ENCODE measurements at regions not wholly inside any gene's neighbourhood (a gene's known extent, or its start where the extent isn't known, plus 50 kb on each side); places are given as distances from the start of the nearest gene placed in this dataset.

DNA sequence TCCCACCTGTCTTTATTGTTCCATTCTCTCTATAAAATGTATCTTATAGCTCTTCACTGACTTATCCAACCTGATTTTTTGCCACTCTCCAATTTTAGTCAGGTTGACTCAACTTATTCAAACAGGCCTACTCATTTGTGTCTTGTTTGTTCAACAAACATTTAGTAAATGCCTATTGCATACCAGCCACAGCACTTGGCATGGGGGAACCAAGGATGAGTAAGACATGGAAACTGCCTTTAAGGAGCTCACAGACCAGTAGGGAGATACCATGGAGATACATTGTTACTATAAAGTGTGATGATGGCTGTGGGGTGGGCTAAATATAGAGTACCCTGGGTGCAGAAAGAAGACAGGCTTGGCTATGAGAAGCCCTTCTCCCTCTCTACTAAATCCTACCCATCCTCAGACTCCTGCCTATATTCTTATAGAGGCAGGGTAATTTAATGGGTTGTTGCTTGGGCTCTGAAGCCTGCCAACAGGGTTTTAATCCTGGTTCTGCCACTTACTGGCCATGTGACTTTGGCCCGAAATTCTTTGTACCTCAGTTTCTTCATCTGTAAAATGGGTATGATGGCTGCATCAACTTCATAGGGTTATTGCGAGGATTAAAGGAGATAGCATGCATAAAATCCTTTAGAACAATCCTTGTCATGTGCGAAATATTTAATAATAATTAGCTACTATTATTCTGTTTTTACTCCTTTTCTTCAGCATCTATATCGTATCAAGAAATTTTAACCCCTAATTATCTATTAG lies 348.5 kb upstream of the UMPS start:
- DNase-seq: no peak

DNA sequence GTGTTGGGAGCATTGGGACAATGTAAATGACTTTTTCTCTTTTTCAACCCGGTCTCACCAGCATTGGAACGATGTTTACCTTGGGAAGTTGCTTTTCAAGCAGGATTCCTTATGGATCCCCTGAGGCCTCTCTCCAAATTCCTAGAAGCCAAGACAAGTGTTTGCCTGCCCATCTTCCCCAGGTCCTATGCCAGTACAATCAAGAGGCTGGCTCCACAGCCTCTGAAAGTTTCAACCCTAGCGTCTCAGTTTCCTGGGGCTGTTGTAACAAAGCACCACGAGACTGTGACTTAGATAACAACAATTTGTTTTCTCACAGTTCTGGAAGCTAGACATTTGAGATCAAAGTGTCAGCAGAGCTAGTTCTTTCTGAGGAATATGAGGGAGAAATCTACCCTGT lies 347.2 kb upstream of the UMPS start:
- DNase-seq: no peak

- no peak for DNase-seq
Measured at GRCh38 chr3:124383846-124384466, 346.3 kb upstream of the UMPS start.

GRCh38 chr3:124384527-124384926 lies 345.7 kb upstream of the UMPS start:
- no peak for DNase-seq

DNA sequence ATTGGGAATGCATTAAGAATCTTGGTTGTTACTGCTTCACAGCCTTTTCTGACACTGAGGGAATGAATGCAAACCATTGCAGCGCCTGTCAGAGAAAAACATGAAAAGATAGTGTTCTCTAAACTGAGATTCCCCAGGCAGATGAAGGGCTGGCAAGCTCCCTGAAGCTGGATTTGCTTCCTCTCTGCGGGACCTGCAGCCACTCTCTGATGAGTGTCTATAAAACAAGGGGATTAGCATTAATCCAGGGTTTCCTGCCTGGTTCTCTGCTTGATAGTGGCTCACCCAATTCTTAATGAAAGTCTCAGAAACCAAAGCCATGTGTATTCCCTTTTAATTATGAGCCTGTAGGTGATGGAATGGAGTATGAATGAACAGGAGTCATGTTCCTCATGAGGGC lies 344.3 kb upstream of the UMPS start:
- no peak for DNase-seq

- DNase-seq: no peak
Measured at GRCh38 chr3:124386996-124387595, 343.2 kb upstream of the UMPS start.

DNA sequence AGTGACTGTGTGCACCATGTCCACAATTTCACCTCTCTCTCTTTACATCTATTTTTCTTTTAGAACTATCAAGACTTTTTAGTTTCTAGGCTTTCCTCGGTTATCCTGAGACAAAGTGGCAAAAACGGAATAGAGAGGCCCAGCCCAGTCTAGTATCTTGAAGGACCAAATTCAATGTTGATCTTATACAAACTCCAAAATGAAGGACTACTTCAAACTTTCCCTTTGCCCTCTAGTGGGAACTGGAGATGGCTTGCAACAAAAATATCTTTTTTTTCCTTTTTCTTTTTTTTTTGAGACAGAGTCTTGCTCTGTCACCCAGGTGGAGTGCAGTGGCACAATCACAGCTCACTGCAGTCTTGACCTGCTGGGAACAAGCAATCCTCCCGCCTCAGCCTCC lies 338.5 kb upstream of the UMPS start:
- no peak for DNase-seq

DNA sequence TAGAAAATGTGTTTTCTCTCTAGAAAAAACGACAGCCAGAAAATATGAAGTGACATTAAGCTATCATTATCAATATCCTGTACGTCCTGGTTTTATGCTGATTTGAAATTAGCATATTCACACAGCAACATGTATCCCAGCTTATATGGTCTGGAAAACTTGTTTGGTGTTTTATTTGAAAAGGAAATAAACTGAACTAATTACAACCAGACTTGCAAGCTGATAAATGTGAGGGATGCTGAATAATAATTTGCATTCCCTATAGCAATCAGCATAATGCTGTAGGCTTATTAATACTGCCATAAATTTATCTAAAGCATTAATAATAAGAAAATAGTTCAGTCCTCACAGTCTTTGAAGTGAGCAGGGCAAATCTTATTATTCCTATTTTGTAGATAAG lies 336.9 kb upstream of the UMPS start:
- no peak for DNase-seq

- DNase-seq: no peak
Measured at GRCh38 chr3:124395162-124395561, 335.1 kb upstream of the UMPS start.

- DNase-seq: no peak
Measured at GRCh38 chr3:124395584-124396338, 334.5 kb upstream of the UMPS start.

DNA sequence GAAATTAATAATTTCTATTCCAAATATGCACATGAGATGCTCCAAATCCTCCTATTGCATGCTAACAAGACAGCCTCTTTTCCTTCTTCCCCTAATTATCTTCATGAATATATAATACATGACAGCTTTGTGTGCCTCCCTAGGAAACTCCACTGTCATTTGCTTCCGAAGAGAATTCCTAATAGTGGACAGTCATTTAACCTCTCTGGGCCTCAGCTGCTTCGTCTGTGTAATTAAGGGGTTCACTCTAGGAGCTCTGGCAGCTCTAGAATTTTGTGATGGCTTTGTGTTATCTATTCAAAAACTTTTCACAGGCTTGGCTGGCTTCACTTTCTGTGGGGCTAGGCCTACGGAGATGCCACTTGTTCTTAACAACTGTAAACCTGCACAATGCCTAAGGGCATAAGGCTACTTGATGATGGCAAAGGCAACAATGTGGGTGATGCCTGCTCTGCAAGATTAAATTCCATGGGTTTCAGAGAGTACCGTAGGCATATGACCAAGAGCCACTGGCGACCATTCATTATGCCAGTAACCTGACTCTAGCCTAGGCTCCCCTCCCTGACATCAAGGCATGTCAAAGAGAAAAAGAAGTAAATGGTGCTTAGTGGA lies 333.8 kb upstream of the UMPS start:
- DNase-seq: no peak

DNA sequence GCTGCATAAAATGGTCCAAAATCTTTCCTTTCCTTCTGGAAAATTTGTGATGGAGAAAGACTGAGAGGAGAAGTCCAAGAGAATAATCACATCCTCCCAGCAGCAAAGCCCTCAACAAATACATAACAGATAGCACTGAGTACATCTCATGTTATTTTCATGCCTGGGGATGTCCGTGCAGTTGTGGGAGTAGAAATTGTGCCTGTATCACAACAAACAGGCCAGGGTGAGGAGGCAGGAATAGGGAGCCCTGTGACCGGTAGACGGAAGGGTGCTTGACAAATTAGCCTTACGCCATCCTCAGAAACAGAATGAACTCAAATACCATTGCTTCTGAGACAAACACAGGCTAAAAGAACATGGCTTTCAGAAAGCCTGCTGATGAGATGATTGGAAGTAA lies 333.2 kb upstream of the UMPS start:
- no peak for DNase-seq

DNA sequence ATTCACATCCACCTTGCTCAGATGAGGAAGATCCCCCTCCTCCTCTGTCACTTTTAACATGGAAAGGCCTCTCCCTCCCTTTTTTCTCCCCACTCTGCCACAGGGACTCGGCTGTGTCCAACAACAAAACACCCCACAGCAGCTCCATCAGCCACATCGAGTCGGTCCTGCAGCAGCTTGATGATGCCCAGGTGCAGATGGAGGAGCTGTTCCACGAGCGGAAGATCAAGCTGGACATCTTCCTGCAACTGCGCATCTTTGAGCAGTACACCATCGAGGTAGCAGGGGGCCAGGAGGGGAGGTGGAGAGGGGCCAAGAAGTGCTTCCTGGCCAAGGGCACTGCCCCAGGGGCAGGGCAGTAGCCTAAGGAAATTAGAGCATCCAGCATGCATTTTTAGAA lies 331.7 kb upstream of the UMPS start:
- DNase-seq: no peak

DNA sequence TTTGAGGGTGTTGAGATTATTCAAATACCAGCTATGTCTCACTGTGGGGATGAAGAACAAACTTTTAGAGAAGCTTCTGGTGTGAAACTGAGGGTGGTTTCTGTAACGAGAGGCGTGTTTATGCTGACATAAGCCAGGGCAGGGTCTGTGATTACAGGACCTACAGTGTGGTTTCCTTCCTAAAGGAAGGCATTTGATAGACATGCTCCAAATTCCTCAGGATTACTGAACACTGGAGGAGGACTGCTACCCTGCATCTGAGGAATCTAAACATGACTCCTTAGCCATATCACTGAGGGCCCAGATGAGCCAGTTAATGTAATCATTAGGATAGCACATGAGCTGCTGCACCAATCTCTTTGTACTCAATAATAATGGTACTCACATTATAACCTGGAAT lies 328.4 kb upstream of the UMPS start:
- DNase-seq: no peak

DNA sequence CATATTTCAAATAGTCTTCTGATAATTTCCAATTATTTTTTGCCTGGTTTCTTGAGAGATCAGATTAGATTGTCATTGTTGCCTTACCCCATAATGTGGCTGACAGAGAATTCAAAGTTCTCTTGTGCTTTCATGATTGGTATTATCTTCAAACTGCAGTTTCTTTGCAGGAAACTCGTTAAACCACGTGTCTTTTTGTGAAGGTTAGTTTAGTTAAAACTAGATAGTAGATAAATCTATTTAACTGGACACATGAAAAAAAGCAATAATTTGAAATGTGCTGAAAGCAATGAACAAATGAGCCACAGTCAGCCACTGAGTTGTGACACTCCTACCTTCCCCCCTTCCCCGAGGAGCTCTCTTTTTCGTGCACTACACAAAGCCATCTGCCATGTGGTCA lies 327.5 kb upstream of the UMPS start:
- no peak for DNase-seq

DNA sequence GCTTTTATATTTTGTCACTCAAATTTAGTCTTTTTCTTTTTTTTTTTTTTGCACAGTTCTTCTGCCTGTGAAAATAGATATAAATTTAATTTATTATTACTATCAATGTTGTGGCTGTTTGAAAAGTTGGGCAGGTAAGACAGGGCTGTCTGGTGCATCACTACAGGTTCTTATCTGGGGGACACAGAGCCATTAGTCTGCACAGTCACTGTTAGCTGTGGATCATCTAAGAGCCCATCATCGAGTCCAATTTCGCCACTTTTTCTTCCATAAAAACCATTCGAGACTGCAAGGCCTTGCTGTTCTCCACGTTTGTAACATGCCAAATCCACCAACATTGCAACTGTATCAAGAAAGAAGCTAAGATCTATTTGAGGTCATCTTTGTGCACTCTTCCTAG lies 325.6 kb upstream of the UMPS start:
- DNase-seq: no peak

DNA sequence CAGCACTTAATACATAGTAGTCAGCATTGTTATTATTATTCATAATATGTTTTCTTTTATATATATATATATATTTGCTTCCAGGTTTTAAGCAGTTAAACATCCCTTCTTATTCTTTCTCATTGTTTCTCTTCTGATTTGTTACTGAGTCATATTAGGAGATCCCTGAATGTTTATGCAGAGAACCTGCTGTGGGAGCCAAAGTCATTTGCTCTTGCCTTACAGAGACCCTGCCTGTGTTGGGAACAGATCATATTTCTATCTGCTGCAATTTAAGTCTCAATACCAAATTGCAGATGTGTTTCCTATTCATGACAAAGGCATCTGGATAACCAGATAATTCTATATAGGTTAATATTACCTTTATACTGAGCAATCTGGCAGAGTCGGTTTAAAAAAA lies 323.0 kb upstream of the UMPS start:
- DNase-seq: no peak

GRCh38 chr3:124409650-124410275 lies 320.5 kb upstream of the UMPS start:
- no peak for DNase-seq

- DNase-seq: no peak
Measured at GRCh38 chr3:124410471-124410870, 319.8 kb upstream of the UMPS start.

- DNase-seq: no peak
Measured at GRCh38 chr3:124411728-124412127, 318.5 kb upstream of the UMPS start.

DNA sequence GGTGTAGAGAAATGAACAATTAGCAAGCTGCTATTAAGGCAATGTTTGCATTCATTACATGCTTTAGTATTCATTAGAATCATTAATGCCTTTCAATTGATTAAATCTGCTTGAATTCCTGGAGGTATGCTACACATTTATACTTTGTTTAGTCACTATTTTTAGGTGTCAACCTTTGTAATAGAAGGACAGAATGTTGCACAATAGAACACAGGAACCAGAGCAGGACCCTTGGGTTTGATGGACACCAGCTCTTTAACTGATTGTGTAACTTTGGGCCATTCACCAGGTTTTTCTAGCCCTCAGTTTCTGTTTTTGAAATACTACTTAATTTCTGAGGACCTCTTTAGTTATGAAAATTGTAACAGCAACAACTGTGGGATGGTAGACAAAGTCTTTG lies 317.6 kb upstream of the UMPS start:
- no peak for DNase-seq

GRCh38 chr3:124413393-124413792 lies 316.9 kb upstream of the UMPS start:
- DNase-seq: no peak
